K562 (cell line): ENCODE measurements at regions not wholly inside any gene's neighbourhood (a gene's known extent, or its start where the extent isn't known, plus 50 kb on each side); places are given as distances from the start of the nearest gene placed in this dataset.

Source experiments
- ATAC-seq: fragments of 200-7000 bp; cut with Tn5 transposase; 3 replicates; pipeline ENCODE4 v1.9.1; 2020; ENCODE audit warnings: moderate library complexity
- BruUV-seq: library from RNA; stranded (reverse); fragments of 400-500 nt; replicated peaks from 2 replicates; lab custom pipeline; 2021; lab: Mats Ljungman, UMichigan
- CTCF ChIA-PET: fragments of 300-600 bp; formaldehyde crosslinking; extraction: SDS; loops from one replicate; lab custom pipeline; 2021; ENCODE audit warnings: low intra/inter-chr PET ratio; lab: Yijun Ruan, JAX
- POLR2A ChIA-PET: fragments of 300-600, 350-650 bp; sonication (Branson Sonifier 250); formaldehyde crosslinking; extraction: SDS; loops from one replicate; lab custom pipeline; 2021; ENCODE audit warnings: antibody characterized with exemption, inconsistent platforms; lab: Yijun Ruan, JAX
- DNase-seq, 4 experiments: peaks; one replicate each; pipeline versions ENCODE4 v3.0.0 to v3.0.0-alpha.2; 2011 to 2018; ENCODE audit warnings: low spot score in 3 of 4, mixed read lengths in 3 of 4; ENCODE audit errors: extremely low read depth in 1 of 4
- FAIRE-seq: peaks from 2 replicates; lab custom pipeline; 2011; peaks lifted over from hg19 to GRCh38; lab: Jason Lieb, UNC
- H2AFZ ChIP-seq: 2 replicates; pipeline ENCODE4 v1.6.0; 2011; ENCODE audit warnings: low read depth, low read length, control low read depth, inconsistent platforms
- H3K27ac ChIP-seq: fragments of 200-600 bp; 3 replicates; pipeline ENCODE4 v1.8.0; 2011; ENCODE audit warnings: low read depth, mild to moderate bottlenecking, control low read depth, inconsistent platforms, low read length, moderate library complexity, mixed read lengths; ENCODE audit errors: extremely low read depth
- H3K27me3 ChIP-seq, 2 experiments: fragments of 300-600 bp in 1 of 2; 2 replicates in 1 of 2; 3 replicates in 1 of 2; pipeline versions ENCODE4 v1.6.0 to v1.8.0; 2011; ENCODE audit warnings: inconsistent platforms in 2 of 2, low read length in 2 of 2, mild to moderate bottlenecking in 1 of 2, mixed read lengths in 1 of 2, moderate library complexity in 1 of 2; ENCODE audit not compliant: control insufficient read depth in 2 of 2, insufficient read depth in 2 of 2
- H3K36me3 ChIP-seq: fragments of 300-600 bp; 3 replicates; pipeline ENCODE4 v1.8.0; 2011; ENCODE audit warnings: mild to moderate bottlenecking, low read length, inconsistent platforms; ENCODE audit not compliant: control insufficient read depth, insufficient read depth
- H3K4me1 ChIP-seq, 2 experiments: fragments of 200-600 bp in 1 of 2; replicated peaks in 1 of 2; 2 replicates in 1 of 2; 3 replicates in 1 of 2; pipeline versions ENCODE4 v1.5.1 to v1.8.0; 2011; ENCODE audit warnings: inconsistent platforms in 2 of 2, low read length in 2 of 2, mild to moderate bottlenecking in 1 of 2, mixed read lengths in 1 of 2, moderate library complexity in 1 of 2; ENCODE audit not compliant: control insufficient read depth in 2 of 2, insufficient read depth in 2 of 2
- H3K4me2 ChIP-seq: 2 replicates; pipeline ENCODE4 v1.6.1; 2011; ENCODE audit warnings: low read length, control low read depth, inconsistent platforms, mixed read lengths; ENCODE audit not compliant: insufficient read depth
- H3K4me3 ChIP-seq: fragments of 200-600 bp; sonication (generic), shearing (Covaris generic); 2 replicates; pipeline ENCODE4 v1.5.1; 2016; ENCODE audit warnings: control low read depth, inconsistent platforms
- H3K79me2 ChIP-seq: fragments of 200-600 bp; 3 replicates; pipeline ENCODE4 v1.8.0; 2011; ENCODE audit warnings: low read length, inconsistent platforms; ENCODE audit not compliant: control insufficient read depth, insufficient read depth
- H3K9ac ChIP-seq, 2 experiments: 2 replicates each; pipeline versions ENCODE4 v1.6.0 to v1.6.1; 2011; ENCODE audit warnings: low read depth in 2 of 2, low read length in 2 of 2, control low read depth in 1 of 2, inconsistent platforms in 1 of 2, mild to moderate bottlenecking in 1 of 2, mixed read lengths in 1 of 2; ENCODE audit not compliant: insufficient read depth in 1 of 2
- H3K9me1 ChIP-seq: one replicate; pipeline ENCODE4 v1.6.0; 2011; ENCODE audit warnings: inconsistent platforms, mild to moderate bottlenecking, low read length, moderate library complexity; ENCODE audit not compliant: control insufficient read depth, insufficient read depth
- H3K9me3 ChIP-seq: replicated peaks from 2 replicates; pipeline ENCODE4 v1.5.1; 2011; ENCODE audit warnings: low read depth, low read length, inconsistent platforms; ENCODE audit not compliant: control insufficient read depth, insufficient read depth
- H4K20me1 ChIP-seq: replicated peaks from 2 replicates; pipeline ENCODE4 v1.6.1; 2011; ENCODE audit warnings: low read length, inconsistent platforms, mixed read lengths; ENCODE audit not compliant: control insufficient read depth, insufficient read depth
- ATF7 ChIP-seq: fragments of 450-650 bp; IDR thresholded peaks from 2 replicates; pipeline ENCODE4 v1.7.1; 2014; ENCODE audit warnings: mild to moderate bottlenecking, moderate library complexity
- BRF1 ChIP-seq: IDR thresholded peaks from 3 replicates; pipeline ENCODE4 v1.6.1; 2011; ENCODE audit warnings: borderline replicate concordance, mild to moderate bottlenecking; ENCODE audit not compliant: insufficient read length; ENCODE audit errors: extremely low read depth
- RBM14 ChIP-seq: fragments of 200-400 bp; formaldehyde crosslinking; IDR thresholded peaks from 2 replicates; pipeline ENCODE4 v1.6.1; 2018; ENCODE audit warnings: low read depth, mild to moderate bottlenecking, low read length, moderate library complexity, borderline replicate concordance; ENCODE audit not compliant: insufficient read depth
- RBM15 ChIP-seq: fragments of 200-400 bp; formaldehyde crosslinking; IDR thresholded peaks from 2 replicates; pipeline ENCODE4 v1.6.1; 2018; ENCODE audit warnings: mild to moderate bottlenecking, low read length, moderate library complexity; ENCODE audit not compliant: insufficient read depth
- SMAD4 ChIP-seq: fragments of 250-450 bp; sonication (Bioruptor Pico); conservative IDR thresholded peaks from 2 replicates; pipeline ENCODE4 v1.8.0; 2021; ENCODE audit warnings: inconsistent platforms, mild to moderate bottlenecking, moderate library complexity
- SMARCA5 ChIP-seq: fragments of 450-650 bp; IDR thresholded peaks from 2 replicates; pipeline ENCODE4 v1.6.1; 2016
- SRSF1 ChIP-seq: fragments of 200-400 bp; formaldehyde crosslinking; IDR thresholded peaks from 2 replicates; pipeline ENCODE4 v1.6.1; 2017; ENCODE audit warnings: mild to moderate bottlenecking, low read depth, low read length, moderate library complexity
- TCF3 ChIP-seq: sonication (generic); formaldehyde crosslinking; IDR thresholded peaks from 2 replicates; pipeline ENCODE4 v1.4.0; 2020; ENCODE audit warnings: mild to moderate bottlenecking, missing genetic modification reagents
- ZFP36 ChIP-seq: fragments of 150-350 bp; IDR thresholded peaks from 2 replicates; pipeline ENCODE4 v1.6.1; 2018; ENCODE audit warnings: low read length, low read depth; ENCODE audit not compliant: partially characterized antibody
- ZNF764 ChIP-seq: fragments of 250-450 bp; sonication (Bioruptor Pico); IDR thresholded peaks from 2 replicates; pipeline ENCODE4 v1.4.0; 2020; ENCODE audit warnings: low read depth, mild to moderate bottlenecking, moderate library complexity
- WGBS: fragments of 100-300 bp; shearing (Covaris generic); methylation state at CpG from one replicate; pipeline ENCODE4 v1.1.6; 2016; ENCODE audit warnings: low coverage, mixed read lengths; ENCODE audit not compliant: insufficient coverage; ENCODE audit errors: missing lambda C conversion rate; 5-methylcytosine and 5-hydroxymethylcytosine counted together
- in situ Hi-C: fragments of 300-500 bp; cut with MboI; formaldehyde crosslinking; loops from 4 replicates; pipeline ENCODE4 v1.15.0; 2018; ENCODE audit warnings: inconsistent platforms, mixed read lengths
- intact Hi-C: fragments of 100-400 bp; cut with micrococcal nuclease; formaldehyde crosslinking; loops from 2 replicates; pipeline ENCODE4 v1.14.2; 2022
- TF ChIP-seq, protein P1 (sequence below): fragments of 450-650 bp; IDR thresholded peaks from 2 replicates; pipeline ENCODE4 v1.6.1; 2016; ENCODE audit warnings: missing biosample characterization, missing genetic modification characterization
- TF ChIP-seq, protein P2 (sequence below), 2 experiments: fragments of 150-350 bp in 1 of 2; IDR thresholded peaks; 2 replicates each; pipeline ENCODE4 v1.6.1; 2012 to 2016; ENCODE audit warnings: low read depth in 2 of 2, low read length in 2 of 2, mild to moderate bottlenecking in 1 of 2, moderate library complexity in 1 of 2
- TF ChIP-seq, protein P3 (sequence below): sonication (generic); formaldehyde crosslinking; IDR thresholded peaks from 2 replicates; pipeline ENCODE4 v1.8.0; 2022; ENCODE audit warnings: missing genetic modification reagents, mild to moderate bottlenecking, borderline replicate concordance
- TF ChIP-seq, protein P4 (sequence below): sonication (generic); formaldehyde crosslinking; IDR thresholded peaks from 2 replicates; pipeline ENCODE4 v1.9.0; 2022; ENCODE audit warnings: mild to moderate bottlenecking, missing genetic modification reagents
- TF ChIP-seq, protein P5 (sequence below): sonication (generic); formaldehyde crosslinking; IDR thresholded peaks from 2 replicates; pipeline ENCODE4 v1.9.0; 2022; ENCODE audit warnings: mild to moderate bottlenecking, missing genetic modification reagents
- TF ChIP-seq, protein P6 (sequence below): sonication (generic); formaldehyde crosslinking; IDR thresholded peaks from 2 replicates; pipeline ENCODE4 v1.5.0; 2020; ENCODE audit warnings: missing genetic modification reagents

DNA sequence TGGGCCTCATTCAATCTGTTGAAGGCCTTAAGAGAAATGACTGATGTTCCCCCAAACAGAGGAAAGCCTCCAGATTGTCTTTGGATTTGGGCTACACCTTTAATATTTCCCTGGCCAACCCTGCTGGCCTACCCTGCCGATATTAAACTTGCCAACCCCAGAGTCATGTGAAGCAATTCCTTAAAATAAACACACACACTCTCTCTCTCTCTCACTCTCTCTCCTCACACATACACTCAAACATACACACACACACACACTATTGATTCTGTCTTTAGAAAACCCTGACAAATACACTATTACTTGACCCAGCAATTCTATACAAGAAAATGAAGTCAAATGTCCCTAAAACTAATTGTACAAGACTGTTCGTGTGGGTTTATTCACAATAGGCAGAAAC lies 109.9 kb upstream of the ST8SIA2 start:
- H3K9ac ChIP-seq = no peak overlapping the region
- no peak for ATAC-seq
- ChIA-PET CTCF (no interaction called here), POLR2A (no interaction called here)
- H3K9me1 ChIP-seq = no peaks in the 10 kb centered on the region
- in situ Hi-C loops = no loop called here
- no peaks in the 10 kb centered on the region; a peak in 1 of 5 replicates for H3K27me3 ChIP-seq
- H4K20me1 ChIP-seq = no peaks in the 10 kb centered on the region
- H3K36me3 ChIP-seq = no peaks in the 10 kb centered on the region
- H2AFZ ChIP-seq = no peak overlapping the region
- WGBS = 0% methylated on average over 2 of the region's 2 CpGs
- no peak for FAIRE-seq
- H3K4me3 ChIP-seq = no peak overlapping the region
- no peak overlapping the region for H3K4me2 ChIP-seq
- intact Hi-C loops = no loop called here
- no TSS peak for BruUV-seq
- no peaks in the 10 kb centered on the region for H3K79me2 ChIP-seq
- no peaks in the 10 kb centered on the region for H3K4me1 ChIP-seq
- no peak for DNase-seq
- no peaks in the 10 kb centered on the region for H3K9me3 ChIP-seq
- H3K27ac ChIP-seq = no peak overlapping the region
- TF ChIP-seq ZNF764 (CRISPR knock-in tag) = no peak
- TF ChIP-seq ZFP36 = no peak
- TF ChIP-seq SMAD4 (CRISPR knock-in tag) = no peak
- no peak for TF ChIP-seq RBM14
- TF ChIP-seq ATF7 = no peak
- TF ChIP-seq SRSF1 = no peak
- TF ChIP-seq BRF1 = no peak
- no peak for TF ChIP-seq TCF3 (CRISPR knock-in tag)
- TF ChIP-seq, protein P1, sequence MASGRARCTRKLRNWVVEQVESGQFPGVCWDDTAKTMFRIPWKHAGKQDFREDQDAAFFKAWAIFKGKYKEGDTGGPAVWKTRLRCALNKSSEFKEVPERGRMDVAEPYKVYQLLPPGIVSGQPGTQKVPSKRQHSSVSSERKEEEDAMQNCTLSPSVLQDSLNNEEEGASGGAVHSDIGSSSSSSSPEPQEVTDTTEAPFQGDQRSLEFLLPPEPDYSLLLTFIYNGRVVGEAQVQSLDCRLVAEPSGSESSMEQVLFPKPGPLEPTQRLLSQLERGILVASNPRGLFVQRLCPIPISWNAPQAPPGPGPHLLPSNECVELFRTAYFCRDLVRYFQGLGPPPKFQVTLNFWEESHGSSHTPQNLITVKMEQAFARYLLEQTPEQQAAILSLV (tag) = no peak
- TF ChIP-seq, protein P2, sequence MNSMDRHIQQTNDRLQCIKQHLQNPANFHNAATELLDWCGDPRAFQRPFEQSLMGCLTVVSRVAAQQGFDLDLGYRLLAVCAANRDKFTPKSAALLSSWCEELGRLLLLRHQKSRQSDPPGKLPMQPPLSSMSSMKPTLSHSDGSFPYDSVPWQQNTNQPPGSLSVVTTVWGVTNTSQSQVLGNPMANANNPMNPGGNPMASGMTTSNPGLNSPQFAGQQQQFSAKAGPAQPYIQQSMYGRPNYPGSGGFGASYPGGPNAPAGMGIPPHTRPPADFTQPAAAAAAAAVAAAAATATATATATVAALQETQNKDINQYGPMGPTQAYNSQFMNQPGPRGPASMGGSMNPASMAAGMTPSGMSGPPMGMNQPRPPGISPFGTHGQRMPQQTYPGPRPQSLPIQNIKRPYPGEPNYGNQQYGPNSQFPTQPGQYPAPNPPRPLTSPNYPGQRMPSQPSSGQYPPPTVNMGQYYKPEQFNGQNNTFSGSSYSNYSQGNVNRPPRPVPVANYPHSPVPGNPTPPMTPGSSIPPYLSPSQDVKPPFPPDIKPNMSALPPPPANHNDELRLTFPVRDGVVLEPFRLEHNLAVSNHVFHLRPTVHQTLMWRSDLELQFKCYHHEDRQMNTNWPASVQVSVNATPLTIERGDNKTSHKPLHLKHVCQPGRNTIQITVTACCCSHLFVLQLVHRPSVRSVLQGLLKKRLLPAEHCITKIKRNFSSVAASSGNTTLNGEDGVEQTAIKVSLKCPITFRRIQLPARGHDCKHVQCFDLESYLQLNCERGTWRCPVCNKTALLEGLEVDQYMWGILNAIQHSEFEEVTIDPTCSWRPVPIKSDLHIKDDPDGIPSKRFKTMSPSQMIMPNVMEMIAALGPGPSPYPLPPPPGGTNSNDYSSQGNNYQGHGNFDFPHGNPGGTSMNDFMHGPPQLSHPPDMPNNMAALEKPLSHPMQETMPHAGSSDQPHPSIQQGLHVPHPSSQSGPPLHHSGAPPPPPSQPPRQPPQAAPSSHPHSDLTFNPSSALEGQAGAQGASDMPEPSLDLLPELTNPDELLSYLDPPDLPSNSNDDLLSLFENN (IDR thresholded peaks at IDR 0.05; ENCODE audit: low read depth in 2 of 2, low read length in 2 of 2) = no peak
- TF ChIP-seq RBM15 = no peak
- no peak for TF ChIP-seq SMARCA5
- TF ChIP-seq, protein P3, sequence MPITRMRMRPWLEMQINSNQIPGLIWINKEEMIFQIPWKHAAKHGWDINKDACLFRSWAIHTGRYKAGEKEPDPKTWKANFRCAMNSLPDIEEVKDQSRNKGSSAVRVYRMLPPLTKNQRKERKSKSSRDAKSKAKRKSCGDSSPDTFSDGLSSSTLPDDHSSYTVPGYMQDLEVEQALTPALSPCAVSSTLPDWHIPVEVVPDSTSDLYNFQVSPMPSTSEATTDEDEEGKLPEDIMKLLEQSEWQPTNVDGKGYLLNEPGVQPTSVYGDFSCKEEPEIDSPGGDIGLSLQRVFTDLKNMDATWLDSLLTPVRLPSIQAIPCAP (CRISPR knock-in tag) = no peak
- TF ChIP-seq, protein P4, sequence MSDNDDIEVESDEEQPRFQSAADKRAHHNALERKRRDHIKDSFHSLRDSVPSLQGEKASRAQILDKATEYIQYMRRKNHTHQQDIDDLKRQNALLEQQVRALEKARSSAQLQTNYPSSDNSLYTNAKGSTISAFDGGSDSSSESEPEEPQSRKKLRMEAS (CRISPR knock-in tag) = no peak
- TF ChIP-seq, protein P5, sequence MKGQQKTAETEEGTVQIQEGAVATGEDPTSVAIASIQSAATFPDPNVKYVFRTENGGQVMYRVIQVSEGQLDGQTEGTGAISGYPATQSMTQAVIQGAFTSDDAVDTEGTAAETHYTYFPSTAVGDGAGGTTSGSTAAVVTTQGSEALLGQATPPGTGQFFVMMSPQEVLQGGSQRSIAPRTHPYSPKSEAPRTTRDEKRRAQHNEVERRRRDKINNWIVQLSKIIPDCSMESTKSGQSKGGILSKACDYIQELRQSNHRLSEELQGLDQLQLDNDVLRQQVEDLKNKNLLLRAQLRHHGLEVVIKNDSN (CRISPR knock-in tag) = no peak
- TF ChIP-seq, protein P6, sequence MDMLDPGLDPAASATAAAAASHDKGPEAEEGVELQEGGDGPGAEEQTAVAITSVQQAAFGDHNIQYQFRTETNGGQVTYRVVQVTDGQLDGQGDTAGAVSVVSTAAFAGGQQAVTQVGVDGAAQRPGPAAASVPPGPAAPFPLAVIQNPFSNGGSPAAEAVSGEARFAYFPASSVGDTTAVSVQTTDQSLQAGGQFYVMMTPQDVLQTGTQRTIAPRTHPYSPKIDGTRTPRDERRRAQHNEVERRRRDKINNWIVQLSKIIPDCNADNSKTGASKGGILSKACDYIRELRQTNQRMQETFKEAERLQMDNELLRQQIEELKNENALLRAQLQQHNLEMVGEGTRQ (CRISPR knock-in tag) = no peak
